Endothelial cell of umbilical vein (primary cell): ENCODE measurements at regions not wholly inside any gene's neighbourhood (a gene's known extent, or its start where the extent isn't known, plus 50 kb on each side); places are given as distances from the start of the nearest gene placed in this dataset.

Experiments
- BruUV-seq: library from RNA; stranded (reverse); fragments of 400-500 nt; replicated peaks from 2 replicates; lab custom pipeline; 2021; lab: Mats Ljungman, UMichigan
- CTCF ChIA-PET: fragments of 300-600, 350-600 bp; sonication (Branson Sonifier 250); formaldehyde crosslinking; loops from one replicate; lab custom pipeline; 2021; ENCODE audit warnings: antibody characterized with exemption, inconsistent platforms; lab: Charles Lee
- POLR2A ChIA-PET: fragments of 300-600, 350-600 bp; sonication (Branson Sonifier 250); formaldehyde crosslinking; loops from one replicate; lab custom pipeline; 2021; ENCODE audit warnings: antibody characterized with exemption, inconsistent platforms; lab: Charles Lee
- DNase-seq: peaks from one replicate; pipeline ENCODE4 v3.0.0-alpha.2; 2011; ENCODE audit warnings: low read depth, low spot score
- FAIRE-seq: peaks from 2 replicates; lab custom pipeline; 2011; peaks lifted over from hg19 to GRCh38; lab: Jason Lieb, UNC
- H2AFZ ChIP-seq: 2 replicates; pipeline ENCODE4 v1.6.0; 2012; ENCODE audit warnings: low read depth, low read length, control low read depth, inconsistent platforms
- H3K27ac ChIP-seq: 2 replicates; pipeline ENCODE4 v1.5.1; 2011; ENCODE audit warnings: low read depth, mild to moderate bottlenecking, control low read depth, low read length, moderate library complexity; ENCODE audit not compliant: insufficient read depth
- H3K27me3 ChIP-seq, 2 experiments: 2 replicates each; pipeline versions ENCODE4 v1.6.0 to v1.6.1; 2011; ENCODE audit warnings: low read length in 2 of 2, mixed read lengths in 1 of 2; ENCODE audit not compliant: control insufficient read depth in 2 of 2, insufficient read depth in 2 of 2
- H3K36me3 ChIP-seq, 2 experiments: 2 replicates in 1 of 2; 3 replicates in 1 of 2; pipeline ENCODE4 v1.5.1; 2011; ENCODE audit warnings: low read length in 2 of 2, mild to moderate bottlenecking in 1 of 2, moderate library complexity in 1 of 2; ENCODE audit not compliant: control insufficient read depth in 2 of 2, insufficient read depth in 2 of 2; ENCODE audit errors: extremely low read depth in 1 of 2
- H3K4me1 ChIP-seq: 3 replicates; pipeline ENCODE4 v1.5.1; 2011; ENCODE audit warnings: mild to moderate bottlenecking, low read length; ENCODE audit not compliant: control insufficient read depth, insufficient read depth; ENCODE audit errors: extremely low read depth
- H3K4me2 ChIP-seq: 2 replicates; pipeline ENCODE4 v1.6.1; 2011; ENCODE audit warnings: low read length, control low read depth, mixed read lengths; ENCODE audit not compliant: insufficient read depth
- H3K4me3 ChIP-seq, 3 experiments: fragments of 200-600 bp in 1 of 3; sonication (generic), shearing (Covaris generic) in 1 of 3; replicated peaks in 1 of 3; 2 replicates each; pipeline ENCODE4 v1.5.1; 2011 to 2016; ENCODE audit warnings: control low read depth in 3 of 3, low read length in 3 of 3, mild to moderate bottlenecking in 2 of 3, inconsistent platforms in 1 of 3, low read depth in 1 of 3, moderate library complexity in 1 of 3; ENCODE audit not compliant: insufficient read depth in 1 of 3
- H3K79me2 ChIP-seq: 2 replicates; pipeline ENCODE4 v1.6.0; 2012; ENCODE audit warnings: low read length, inconsistent platforms; ENCODE audit not compliant: control insufficient read depth, insufficient read depth
- H3K9ac ChIP-seq: replicated peaks from 2 replicates; pipeline ENCODE3; 2011; ENCODE audit warnings: low read length, control low read depth; ENCODE audit not compliant: insufficient read depth; ENCODE audit errors: extremely low read depth
- H3K9me1 ChIP-seq: replicated peaks from 3 replicates; pipeline ENCODE4 v1.6.0; 2011; ENCODE audit warnings: mild to moderate bottlenecking, low read length; ENCODE audit not compliant: control insufficient read depth, insufficient read depth; ENCODE audit errors: extremely low read depth
- H3K9me3 ChIP-seq: replicated peaks from 2 replicates; pipeline ENCODE4 v1.5.1; 2012; ENCODE audit warnings: low read length, inconsistent platforms; ENCODE audit not compliant: control insufficient read depth, insufficient read depth
- H4K20me1 ChIP-seq: replicated peaks from 2 replicates; pipeline ENCODE3; 2011; ENCODE audit warnings: mild to moderate bottlenecking, low read length; ENCODE audit not compliant: control insufficient read depth, insufficient read depth; ENCODE audit errors: extremely low read depth
- EZH2 ChIP-seq: IDR thresholded peaks from 2 replicates; pipeline ENCODE4 v1.6.1; 2012; ENCODE audit warnings: borderline replicate concordance, low read depth, mild to moderate bottlenecking, moderate library complexity, low read length, inconsistent platforms; ENCODE audit not compliant: severe bottlenecking
- FOS ChIP-seq: IDR thresholded peaks from 2 replicates; pipeline ENCODE4 v1.6.1; 2011; ENCODE audit warnings: mild to moderate bottlenecking, low read length, moderate library complexity, borderline replicate concordance; ENCODE audit not compliant: insufficient read depth
- GATA2 ChIP-seq: IDR thresholded peaks from 2 replicates; pipeline ENCODE4 v1.7.0; 2011; ENCODE audit warnings: low read depth, mild to moderate bottlenecking, moderate library complexity, mixed read lengths, low read length; ENCODE audit not compliant: insufficient read length, insufficient read depth
- JUN ChIP-seq: IDR thresholded peaks from 2 replicates; pipeline ENCODE4 v1.6.1; 2011; ENCODE audit warnings: borderline replicate concordance, low read depth; ENCODE audit not compliant: insufficient read length, insufficient read depth
- MYC ChIP-seq: IDR thresholded peaks from one replicate; pipeline ENCODE4 v1.6.1; 2011; ENCODE audit warnings: mild to moderate bottlenecking, low read depth, low read length
- POLR2A ChIP-seq: IDR thresholded peaks from 2 replicates; pipeline ENCODE4 v1.6.1; 2012; ENCODE audit warnings: low read depth, mild to moderate bottlenecking, control low read depth, low read length
- POLR2AphosphoS5 ChIP-seq: IDR thresholded peaks from 2 replicates; pipeline ENCODE4 v1.6.1; 2012; ENCODE audit warnings: low read depth, mild to moderate bottlenecking, control low read depth, low read length, moderate library complexity; ENCODE audit not compliant: insufficient read depth
- dilution Hi-C: fragments of 300-500 bp; cut with MboI; formaldehyde crosslinking; loops from one replicate; pipeline ENCODE4 v1.15.0; 2019; ENCODE audit warnings: low sequenced_read_pairs; ENCODE audit not compliant: extremely low pct_ligation_motif_present
- intact Hi-C: fragments of 100-400 bp; cut with micrococcal nuclease; formaldehyde crosslinking; loops from one replicate; pipeline ENCODE4 v1.10.0; 2022
- TF ChIP-seq, protein P1 (sequence below), 2 donors: IDR thresholded peaks; 1 replicate in 1 of 2; 2 replicates in 1 of 2; pipeline ENCODE4 v1.5.1; 2011; ENCODE audit warnings: low read length in 2 of 2, mild to moderate bottlenecking in 2 of 2, moderate library complexity in 2 of 2, control low read depth in 1 of 2, inconsistent platforms in 1 of 2, low read depth in 1 of 2; ENCODE audit not compliant: insufficient read depth in 1 of 2; ENCODE audit errors: extremely low read depth in 1 of 2
- TF ChIP-seq, protein P2 (sequence below): IDR thresholded peaks from 2 replicates; pipeline ENCODE4 v1.6.1; 2011; ENCODE audit not compliant: insufficient read depth, insufficient read length

DNA sequence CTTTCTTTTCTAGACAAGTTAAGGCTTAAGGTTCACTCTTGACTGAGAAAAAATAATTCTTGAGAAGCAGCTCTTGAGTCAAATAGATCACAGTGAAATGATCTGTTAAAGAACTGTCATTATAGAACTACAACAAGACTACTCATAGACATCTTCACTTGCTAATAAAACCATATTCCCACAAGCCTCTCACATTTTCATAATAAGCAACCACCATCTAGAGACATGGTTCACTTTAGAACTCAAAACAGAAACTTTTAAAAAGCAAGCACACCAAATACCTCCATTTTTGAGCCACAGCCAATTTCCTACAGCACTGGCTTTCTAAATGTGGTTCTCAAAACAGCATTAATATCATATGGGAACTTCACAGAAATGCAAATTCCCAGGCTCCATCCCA is 309.5 kb downstream of the TMA16 start:
- Histone ChIP-seq H3K9ac (no peak overlapping the region), H3K9me1 (no peaks in the 10 kb centered on the region), H3K4me1 (no peaks in the 10 kb centered on the region), H3K36me3 (no peaks in the 10 kb centered on the region), H3K4me2 (no peak overlapping the region), H4K20me1 (no peaks in the 10 kb centered on the region), H3K4me3 (no peak overlapping the region), H3K79me2 (no peaks in the 10 kb centered on the region), H3K9me3 (no peaks in the 10 kb centered on the region), H2AFZ (no peak overlapping the region), H3K27ac (no peak overlapping the region), H3K27me3 (no peaks in the 10 kb centered on the region)
- dilution Hi-C loops (no loop called here), intact Hi-C loops (no loop called here)
- ChIA-PET CTCF (no interaction called here), POLR2A (no interaction called here)
- no TSS peak for BruUV-seq
- no peak for TF ChIP-seq POLR2A
- TF ChIP-seq POLR2AphosphoS5, result no peak
- TF ChIP-seq, protein P1, sequence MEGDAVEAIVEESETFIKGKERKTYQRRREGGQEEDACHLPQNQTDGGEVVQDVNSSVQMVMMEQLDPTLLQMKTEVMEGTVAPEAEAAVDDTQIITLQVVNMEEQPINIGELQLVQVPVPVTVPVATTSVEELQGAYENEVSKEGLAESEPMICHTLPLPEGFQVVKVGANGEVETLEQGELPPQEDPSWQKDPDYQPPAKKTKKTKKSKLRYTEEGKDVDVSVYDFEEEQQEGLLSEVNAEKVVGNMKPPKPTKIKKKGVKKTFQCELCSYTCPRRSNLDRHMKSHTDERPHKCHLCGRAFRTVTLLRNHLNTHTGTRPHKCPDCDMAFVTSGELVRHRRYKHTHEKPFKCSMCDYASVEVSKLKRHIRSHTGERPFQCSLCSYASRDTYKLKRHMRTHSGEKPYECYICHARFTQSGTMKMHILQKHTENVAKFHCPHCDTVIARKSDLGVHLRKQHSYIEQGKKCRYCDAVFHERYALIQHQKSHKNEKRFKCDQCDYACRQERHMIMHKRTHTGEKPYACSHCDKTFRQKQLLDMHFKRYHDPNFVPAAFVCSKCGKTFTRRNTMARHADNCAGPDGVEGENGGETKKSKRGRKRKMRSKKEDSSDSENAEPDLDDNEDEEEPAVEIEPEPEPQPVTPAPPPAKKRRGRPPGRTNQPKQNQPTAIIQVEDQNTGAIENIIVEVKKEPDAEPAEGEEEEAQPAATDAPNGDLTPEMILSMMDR (IDR thresholded peaks at IDR 0.05; ENCODE audit: extremely low read depth in 1 of 2, insufficient read depth in 1 of 2, low read depth in 1 of 2, low read length in 2 of 2), result no peak
- TF ChIP-seq MYC, result no peak
- TF ChIP-seq FOS, result no peak
- TF ChIP-seq, protein P2, sequence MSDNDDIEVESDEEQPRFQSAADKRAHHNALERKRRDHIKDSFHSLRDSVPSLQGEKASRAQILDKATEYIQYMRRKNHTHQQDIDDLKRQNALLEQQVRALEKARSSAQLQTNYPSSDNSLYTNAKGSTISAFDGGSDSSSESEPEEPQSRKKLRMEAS, result no peak
- no peak for TF ChIP-seq GATA2
- TF ChIP-seq JUN, result no peak
- TF ChIP-seq EZH2, result no peak
- DNase-seq (no peak), FAIRE-seq (no peak)
